Stimulated activated CD4-positive, alpha-beta T cell treated with anti-CD3 and anti-CD28 coated beads, Interleukin-4, amount 100 ng/mL, for 1 hour (primary cell): ENCODE measurements at regions not wholly inside any gene's neighbourhood (a gene's known extent, or its start where the extent isn't known, plus 50 kb on each side); places are given as distances from the start of the nearest gene placed in this dataset.

ENCODE experiments used
- DNase-seq: peaks from one replicate; pipeline ENCODE4 v3.0.0-alpha.2; 2020

- DNase-seq, result no peak
These were observed 242.8 kb downstream of the B3GLCT start for GRCh38 chr13:31442571-31442970.

GRCh38 chr13:31444266-31444856 is 244.6 kb downstream of the B3GLCT start:
- DNase-seq, result no peak

- no peak for DNase-seq
These were observed 252.8 kb downstream of the B3GLCT start for GRCh38 chr13:31452525-31452924.

- no peak for DNase-seq
These were observed 255.8 kb downstream of the B3GLCT start for GRCh38 chr13:31455581-31455980.

- no peak for DNase-seq
These were observed 256.3 kb downstream of the B3GLCT start for GRCh38 chr13:31456056-31456455.

GRCh38 chr13:31460061-31460460 is 260.3 kb downstream of the B3GLCT start:
- DNase-seq, result no peak

GRCh38 chr13:31461923-31462322 is 262.1 kb downstream of the B3GLCT start:
- DNase-seq, result no peak

- DNase-seq, result no peak
These were observed 263.0 kb downstream of the B3GLCT start for GRCh38 chr13:31462766-31463165.

GRCh38 chr13:31468114-31468902 is 268.5 kb downstream of the B3GLCT start:
- DNase-seq, result no peak

- DNase-seq, result no peak
These were observed 269.6 kb downstream of the B3GLCT start for GRCh38 chr13:31469377-31469776.

GRCh38 chr13:31476266-31476665 is 263.1 kb upstream of the RXFP2 start:
- DNase-seq, result no peak

- no peak for DNase-seq
These were observed 262.6 kb upstream of the RXFP2 start for GRCh38 chr13:31476753-31477152.

- no peak for DNase-seq
These were observed 261.4 kb upstream of the RXFP2 start for GRCh38 chr13:31477961-31478360.

GRCh38 chr13:31485183-31485582 is 254.1 kb upstream of the RXFP2 start:
- DNase-seq, result no peak

GRCh38 chr13:31485651-31486051 is 253.7 kb upstream of the RXFP2 start:
- no peak for DNase-seq

- no peak for DNase-seq
These were observed 244.0 kb upstream of the RXFP2 start for GRCh38 chr13:31495336-31495735.

- no peak for DNase-seq
These were observed 240.1 kb upstream of the RXFP2 start for GRCh38 chr13:31499274-31499673.

GRCh38 chr13:31503626-31504025 is 235.7 kb upstream of the RXFP2 start:
- no peak for DNase-seq

- DNase-seq, result no peak
These were observed 234.4 kb upstream of the RXFP2 start for GRCh38 chr13:31504918-31505317.

- DNase-seq, result no peak
These were observed 227.0 kb upstream of the RXFP2 start for GRCh38 chr13:31512331-31512730.

- DNase-seq, result no peak
These were observed 224.4 kb upstream of the RXFP2 start for GRCh38 chr13:31514932-31515331.

GRCh38 chr13:31515427-31515826 is 223.9 kb upstream of the RXFP2 start:
- DNase-seq, result no peak

- DNase-seq, result no peak
These were observed 221.7 kb upstream of the RXFP2 start for GRCh38 chr13:31517599-31517998.

- no peak for DNase-seq
These were observed 220.7 kb upstream of the RXFP2 start for GRCh38 chr13:31518645-31519044.

- no peak for DNase-seq
These were observed 217.9 kb upstream of the RXFP2 start for GRCh38 chr13:31521435-31521834.
